K562 (cell line): ENCODE measurements at regions not wholly inside any gene's neighbourhood (a gene's known extent, or its start where the extent isn't known, plus 50 kb on each side); places are given as distances from the start of the nearest gene placed in this dataset.

Experiments
- ATAC-seq: fragments of 200-7000 bp; cut with Tn5 transposase; 3 replicates; pipeline ENCODE4 v1.9.1; 2020; ENCODE audit warnings: moderate library complexity
- BruUV-seq: library from RNA; stranded (reverse); fragments of 400-500 nt; replicated peaks from 2 replicates; lab custom pipeline; 2021; lab: Mats Ljungman, UMichigan
- CTCF ChIA-PET: fragments of 300-600 bp; formaldehyde crosslinking; extraction: SDS; loops from one replicate; lab custom pipeline; 2021; ENCODE audit warnings: low intra/inter-chr PET ratio; lab: Yijun Ruan, JAX
- POLR2A ChIA-PET: fragments of 300-600, 350-650 bp; sonication (Branson Sonifier 250); formaldehyde crosslinking; extraction: SDS; loops from one replicate; lab custom pipeline; 2021; ENCODE audit warnings: antibody characterized with exemption, inconsistent platforms; lab: Yijun Ruan, JAX
- DNase-seq, 4 experiments: peaks; one replicate each; pipeline versions ENCODE4 v3.0.0 to v3.0.0-alpha.2; 2011 to 2018; ENCODE audit warnings: low spot score in 3 of 4, mixed read lengths in 3 of 4; ENCODE audit errors: extremely low read depth in 1 of 4
- FAIRE-seq: peaks from 2 replicates; lab custom pipeline; 2011; peaks lifted over from hg19 to GRCh38; lab: Jason Lieb, UNC
- H2AFZ ChIP-seq: 2 replicates; pipeline ENCODE4 v1.6.0; 2011; ENCODE audit warnings: low read depth, low read length, control low read depth, inconsistent platforms
- H3K27ac ChIP-seq: fragments of 200-600 bp; 3 replicates; pipeline ENCODE4 v1.8.0; 2011; ENCODE audit warnings: low read depth, mild to moderate bottlenecking, control low read depth, inconsistent platforms, low read length, moderate library complexity, mixed read lengths; ENCODE audit errors: extremely low read depth
- H3K27me3 ChIP-seq, 2 experiments: fragments of 300-600 bp in 1 of 2; 2 replicates in 1 of 2; 3 replicates in 1 of 2; pipeline versions ENCODE4 v1.6.0 to v1.8.0; 2011; ENCODE audit warnings: inconsistent platforms in 2 of 2, low read length in 2 of 2, mild to moderate bottlenecking in 1 of 2, mixed read lengths in 1 of 2, moderate library complexity in 1 of 2; ENCODE audit not compliant: control insufficient read depth in 2 of 2, insufficient read depth in 2 of 2
- H3K36me3 ChIP-seq: fragments of 300-600 bp; 3 replicates; pipeline ENCODE4 v1.8.0; 2011; ENCODE audit warnings: mild to moderate bottlenecking, low read length, inconsistent platforms; ENCODE audit not compliant: control insufficient read depth, insufficient read depth
- H3K4me1 ChIP-seq, 2 experiments: fragments of 200-600 bp in 1 of 2; replicated peaks in 1 of 2; 2 replicates in 1 of 2; 3 replicates in 1 of 2; pipeline versions ENCODE4 v1.5.1 to v1.8.0; 2011; ENCODE audit warnings: inconsistent platforms in 2 of 2, low read length in 2 of 2, mild to moderate bottlenecking in 1 of 2, mixed read lengths in 1 of 2, moderate library complexity in 1 of 2; ENCODE audit not compliant: control insufficient read depth in 2 of 2, insufficient read depth in 2 of 2
- H3K4me2 ChIP-seq: 2 replicates; pipeline ENCODE4 v1.6.1; 2011; ENCODE audit warnings: low read length, control low read depth, inconsistent platforms, mixed read lengths; ENCODE audit not compliant: insufficient read depth
- H3K4me3 ChIP-seq: fragments of 200-600 bp; sonication (generic), shearing (Covaris generic); 2 replicates; pipeline ENCODE4 v1.5.1; 2016; ENCODE audit warnings: control low read depth, inconsistent platforms
- H3K79me2 ChIP-seq: fragments of 200-600 bp; 3 replicates; pipeline ENCODE4 v1.8.0; 2011; ENCODE audit warnings: low read length, inconsistent platforms; ENCODE audit not compliant: control insufficient read depth, insufficient read depth
- H3K9ac ChIP-seq, 2 experiments: 2 replicates each; pipeline versions ENCODE4 v1.6.0 to v1.6.1; 2011; ENCODE audit warnings: low read depth in 2 of 2, low read length in 2 of 2, control low read depth in 1 of 2, inconsistent platforms in 1 of 2, mild to moderate bottlenecking in 1 of 2, mixed read lengths in 1 of 2; ENCODE audit not compliant: insufficient read depth in 1 of 2
- H3K9me1 ChIP-seq: one replicate; pipeline ENCODE4 v1.6.0; 2011; ENCODE audit warnings: inconsistent platforms, mild to moderate bottlenecking, low read length, moderate library complexity; ENCODE audit not compliant: control insufficient read depth, insufficient read depth
- H3K9me3 ChIP-seq: replicated peaks from 2 replicates; pipeline ENCODE4 v1.5.1; 2011; ENCODE audit warnings: low read depth, low read length, inconsistent platforms; ENCODE audit not compliant: control insufficient read depth, insufficient read depth
- H4K20me1 ChIP-seq: replicated peaks from 2 replicates; pipeline ENCODE4 v1.6.1; 2011; ENCODE audit warnings: low read length, inconsistent platforms, mixed read lengths; ENCODE audit not compliant: control insufficient read depth, insufficient read depth
- FOXA3 ChIP-seq, 2 experiments: fragments of 450-650 bp in 1 of 2; sonication (generic) in 1 of 2; formaldehyde crosslinking; IDR thresholded peaks in 1 of 2; conservative IDR thresholded peaks in 1 of 2; 2 replicates each; pipeline versions ENCODE4 v1.4.0 to v1.8.0; 2020 to 2022; ENCODE audit warnings: mild to moderate bottlenecking in 2 of 2, missing genetic modification reagents in 1 of 2
- IFI16 ChIP-seq: fragments of 250-450 bp; sonication (Bioruptor Pico); IDR thresholded peaks from 2 replicates; pipeline ENCODE4 v2.1.2; 2022; ENCODE audit warnings: mild to moderate bottlenecking, inconsistent platforms
- POLR2A ChIP-seq: fragments of 450-650 bp; conservative IDR thresholded peaks from 2 replicates; pipeline ENCODE4 v1.6.1; 2016
- ZNF197 ChIP-seq: fragments of 200-800 bp; sonication (Bioruptor generic); IDR thresholded peaks from 2 replicates; pipeline ENCODE4 v1.6.1; 2016; ENCODE audit warnings: low read depth, missing genetic modification characterization, missing compliant biosample characterization
- ZNF224 ChIP-seq: sonication (generic); formaldehyde crosslinking; IDR thresholded peaks from 2 replicates; pipeline ENCODE4 v1.8.0; 2022; ENCODE audit warnings: mild to moderate bottlenecking, missing genetic modification reagents
- WGBS: fragments of 100-300 bp; shearing (Covaris generic); methylation state at CpG from one replicate; pipeline ENCODE4 v1.1.6; 2016; ENCODE audit warnings: low coverage, mixed read lengths; ENCODE audit not compliant: insufficient coverage; ENCODE audit errors: missing lambda C conversion rate; 5-methylcytosine and 5-hydroxymethylcytosine counted together
- in situ Hi-C: fragments of 300-500 bp; cut with MboI; formaldehyde crosslinking; loops from 4 replicates; pipeline ENCODE4 v1.15.0; 2018; ENCODE audit warnings: inconsistent platforms, mixed read lengths
- intact Hi-C: fragments of 100-400 bp; cut with micrococcal nuclease; formaldehyde crosslinking; loops from 2 replicates; pipeline ENCODE4 v1.14.2; 2022
- TF ChIP-seq, protein P1 (sequence below): fragments of 450-650 bp; conservative IDR thresholded peaks from 2 replicates; pipeline ENCODE4 v1.6.1; 2016; ENCODE audit warnings: missing genetic modification characterization, low read depth, mild to moderate bottlenecking, control low read depth, missing compliant biosample characterization
- TF ChIP-seq, protein P2 (sequence below): fragments of 250-450 bp; sonication (Bioruptor Pico); IDR thresholded peaks from 2 replicates; pipeline ENCODE4 v1.8.0; 2022; ENCODE audit warnings: inconsistent platforms
- TF ChIP-seq, protein P3 (sequence below), 2 experiments: fragments of 250-450 bp in 1 of 2; fragments of 450-650 bp in 1 of 2; sonication (Bioruptor Pico) in 1 of 2; IDR thresholded peaks; 2 replicates each; pipeline versions ENCODE4 v1.6.1 to v1.8.0; 2016 to 2021; ENCODE audit warnings: mild to moderate bottlenecking in 2 of 2, moderate library complexity in 2 of 2, missing compliant biosample characterization in 1 of 2, missing genetic modification characterization in 1 of 2

DNA sequence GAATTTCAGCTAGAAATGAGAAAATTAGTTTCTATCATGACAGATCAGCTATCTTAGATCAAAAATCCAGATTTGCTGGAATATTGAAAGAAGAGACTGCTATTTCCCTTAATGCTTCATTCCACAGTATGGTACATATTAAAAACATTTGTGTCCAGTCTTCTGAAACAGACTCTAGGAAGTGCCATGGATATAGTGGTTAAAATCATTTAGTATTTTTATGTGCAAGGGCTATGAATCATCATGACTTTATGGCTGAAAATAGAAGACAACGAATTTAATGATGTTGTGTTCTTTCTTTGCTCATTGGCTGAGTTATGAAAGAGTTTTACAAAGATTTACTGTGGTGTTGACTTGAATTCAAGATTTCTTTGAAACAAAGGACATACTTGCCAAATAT, 146.6 kb downstream of the ANKRD60 start (continued):
- TF ChIP-seq, protein P1, sequence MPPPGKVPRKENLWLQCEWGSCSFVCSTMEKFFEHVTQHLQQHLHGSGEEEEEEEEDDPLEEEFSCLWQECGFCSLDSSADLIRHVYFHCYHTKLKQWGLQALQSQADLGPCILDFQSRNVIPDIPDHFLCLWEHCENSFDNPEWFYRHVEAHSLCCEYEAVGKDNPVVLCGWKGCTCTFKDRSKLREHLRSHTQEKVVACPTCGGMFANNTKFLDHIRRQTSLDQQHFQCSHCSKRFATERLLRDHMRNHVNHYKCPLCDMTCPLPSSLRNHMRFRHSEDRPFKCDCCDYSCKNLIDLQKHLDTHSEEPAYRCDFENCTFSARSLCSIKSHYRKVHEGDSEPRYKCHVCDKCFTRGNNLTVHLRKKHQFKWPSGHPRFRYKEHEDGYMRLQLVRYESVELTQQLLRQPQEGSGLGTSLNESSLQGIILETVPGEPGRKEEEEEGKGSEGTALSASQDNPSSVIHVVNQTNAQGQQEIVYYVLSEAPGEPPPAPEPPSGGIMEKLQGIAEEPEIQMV (tag), result no peak
- TF ChIP-seq ZNF197 (CRISPR knock-in tag), result no peak
- TF ChIP-seq, protein P2, sequence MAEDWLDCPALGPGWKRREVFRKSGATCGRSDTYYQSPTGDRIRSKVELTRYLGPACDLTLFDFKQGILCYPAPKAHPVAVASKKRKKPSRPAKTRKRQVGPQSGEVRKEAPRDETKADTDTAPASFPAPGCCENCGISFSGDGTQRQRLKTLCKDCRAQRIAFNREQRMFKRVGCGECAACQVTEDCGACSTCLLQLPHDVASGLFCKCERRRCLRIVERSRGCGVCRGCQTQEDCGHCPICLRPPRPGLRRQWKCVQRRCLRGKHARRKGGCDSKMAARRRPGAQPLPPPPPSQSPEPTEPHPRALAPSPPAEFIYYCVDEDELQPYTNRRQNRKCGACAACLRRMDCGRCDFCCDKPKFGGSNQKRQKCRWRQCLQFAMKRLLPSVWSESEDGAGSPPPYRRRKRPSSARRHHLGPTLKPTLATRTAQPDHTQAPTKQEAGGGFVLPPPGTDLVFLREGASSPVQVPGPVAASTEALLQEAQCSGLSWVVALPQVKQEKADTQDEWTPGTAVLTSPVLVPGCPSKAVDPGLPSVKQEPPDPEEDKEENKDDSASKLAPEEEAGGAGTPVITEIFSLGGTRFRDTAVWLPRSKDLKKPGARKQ (CRISPR knock-in tag), result no peak

DNA sequence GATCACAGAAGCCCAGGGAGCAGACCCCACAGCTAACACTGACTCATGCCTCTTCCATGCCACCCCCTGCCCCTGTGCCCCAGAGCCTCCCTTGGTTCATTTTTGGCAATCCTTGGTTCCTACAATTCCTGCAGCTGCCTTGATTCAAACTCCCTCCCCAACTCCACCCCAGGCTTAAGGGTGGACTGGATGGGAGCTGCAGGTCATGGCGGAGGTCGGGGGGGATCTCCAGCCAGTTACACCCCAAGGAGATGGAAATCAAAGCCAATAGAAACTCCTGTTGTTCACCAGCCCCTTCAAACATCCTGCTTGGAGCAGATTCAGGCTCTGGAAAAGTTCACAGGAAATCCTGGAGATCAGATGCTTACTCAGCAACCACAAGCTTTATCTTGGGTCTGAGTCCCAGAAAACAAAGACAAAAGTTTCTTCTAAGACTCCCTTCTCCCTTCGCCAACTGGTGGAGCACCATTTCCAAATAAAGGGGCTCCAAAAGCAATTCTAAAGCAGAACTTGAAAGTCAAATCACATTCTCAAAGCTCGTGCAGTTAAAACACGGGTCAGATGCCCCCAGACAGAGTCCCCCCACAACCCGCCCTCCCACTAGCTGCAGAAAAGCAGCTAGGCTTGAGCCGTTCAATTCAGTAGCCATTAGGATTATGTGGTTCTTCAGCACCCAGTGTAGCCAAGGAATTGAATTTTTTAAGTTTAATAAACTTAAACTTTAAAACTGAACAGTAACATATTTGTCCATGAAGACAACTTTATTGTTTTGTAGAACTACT, 149.5 kb downstream of the ANKRD60 start:
- Histone ChIP-seq H3K9me1 (peaks cover 2% of the 10 kb centered on the region), H3K27me3 (peaks cover 4 to 26% of the 10 kb centered on the region in 2 experiments; a peak in 3 of 5 replicates), H2AFZ (no peak overlapping the region), H3K4me2 (no peak overlapping the region), H3K27ac (no peak overlapping the region), H3K9me3 (no peaks in the 10 kb centered on the region), H4K20me1 (no peaks in the 10 kb centered on the region; the same call in 1 of the 2 replicates), H3K79me2 (no peaks in the 10 kb centered on the region), H3K4me1 (no peaks in the 10 kb centered on the region), H3K36me3 (no peaks in the 10 kb centered on the region), H3K9ac (no peak overlapping the region), H3K4me3 (no peak overlapping the region)
- BruUV-seq, result no TSS peak
- intact Hi-C loops, result no loop called here
- in situ Hi-C loops, result no loop called here
- DNase-seq (no peak), ATAC-seq (no peak), FAIRE-seq (no peak)
- CTCF ChIA-PET, result no interaction called here
- no peak for TF ChIP-seq IFI16 (CRISPR knock-in tag)
- TF ChIP-seq, protein P3, sequence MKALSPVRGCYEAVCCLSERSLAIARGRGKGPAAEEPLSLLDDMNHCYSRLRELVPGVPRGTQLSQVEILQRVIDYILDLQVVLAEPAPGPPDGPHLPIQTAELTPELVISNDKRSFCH (CRISPR knock-in tag; IDR thresholded peaks at IDR 0.05), result no peak
- TF ChIP-seq, protein P3 (tag; IDR thresholded peaks at IDR 0.05), result no peak
- TF ChIP-seq FOXA3 (CRISPR knock-in tag; conservative IDR thresholded peaks at IDR 0.05 in 1 of 2, IDR thresholded peaks at IDR 0.05 in 1 of 2), result no peak
- TF ChIP-seq ZNF224 (CRISPR knock-in tag), result no peak
- TF ChIP-seq POLR2A, result no peak
- 0% methylated on average over 7 of the region's 7 CpGs for WGBS
- POLR2A ChIA-PET, result no interaction called here
